Mesendoderm (in vitro differentiated cells): ENCODE measurements at regions not wholly inside any gene's neighbourhood (a gene's known extent, or its start where the extent isn't known, plus 50 kb on each side); places are given as distances from the start of the nearest gene placed in this dataset.

ENCODE experiments used
- DNase-seq: peaks from one replicate; pipeline ENCODE4 v3.0.0; 2013
- H2AK5ac ChIP-seq: 2 replicates; pipeline ENCODE4 v1.6.1; 2013; ENCODE audit warnings: low read length, inconsistent platforms
- H2BK120ac ChIP-seq: 2 replicates; pipeline ENCODE4 v1.6.1; 2013; ENCODE audit warnings: low read depth, mild to moderate bottlenecking, low read length, moderate library complexity, mixed read lengths
- H2BK15ac ChIP-seq: replicated peaks from 2 replicates; pipeline ENCODE4 v1.6.1; 2013; ENCODE audit warnings: low read depth, mild to moderate bottlenecking, moderate library complexity
- H2BK5ac ChIP-seq: 2 replicates; pipeline ENCODE4 v1.6.1; 2013; ENCODE audit warnings: low read length, inconsistent platforms
- H3K18ac ChIP-seq: 2 replicates; pipeline ENCODE4 v1.6.1; 2013; ENCODE audit warnings: mild to moderate bottlenecking, low read length, mixed read lengths
- H3K23ac ChIP-seq: one replicate; pipeline ENCODE4 v1.6.1; 2013; ENCODE audit warnings: low read length
- H3K27ac ChIP-seq: 2 replicates; pipeline ENCODE4 v1.5.1; 2013; ENCODE audit warnings: low read depth, mild to moderate bottlenecking, inconsistent platforms, low read length, moderate library complexity
- H3K27me3 ChIP-seq: 2 replicates; pipeline ENCODE4 v1.6.1; 2013; ENCODE audit warnings: low read length, control low read depth, mild to moderate bottlenecking, inconsistent platforms; ENCODE audit not compliant: insufficient read depth, poor library complexity
- H3K36me3 ChIP-seq: 2 replicates; pipeline ENCODE4 v1.6.1; 2013; ENCODE audit warnings: low read length, inconsistent platforms; ENCODE audit not compliant: control insufficient read depth, insufficient read depth
- H3K4ac ChIP-seq: one replicate; pipeline ENCODE4 v1.6.1; 2013; ENCODE audit warnings: low read depth, mild to moderate bottlenecking, low read length, moderate library complexity
- H3K4me1 ChIP-seq: 2 replicates; pipeline ENCODE4 v1.6.1; 2013; ENCODE audit warnings: low read depth, low read length, inconsistent platforms; ENCODE audit not compliant: control insufficient read depth
- H3K4me2 ChIP-seq: 2 replicates; pipeline ENCODE4 v1.6.1; 2013; ENCODE audit warnings: low read length
- H3K4me3 ChIP-seq: 2 replicates; pipeline ENCODE4 v1.5.1; 2013; ENCODE audit warnings: mild to moderate bottlenecking, low read length
- H3K56ac ChIP-seq: one replicate; pipeline ENCODE4 v1.6.1; 2013; ENCODE audit warnings: low read length
- H3K79me1 ChIP-seq: 2 replicates; pipeline ENCODE4 v1.6.1; 2013; ENCODE audit warnings: low read length, inconsistent platforms
- H3K79me2 ChIP-seq: 2 replicates; pipeline ENCODE4 v1.6.1; 2013; ENCODE audit warnings: mild to moderate bottlenecking, low read length; ENCODE audit not compliant: control insufficient read depth, insufficient read depth
- H3K9ac ChIP-seq: 2 replicates; pipeline ENCODE4 v1.6.1; 2013; ENCODE audit warnings: low read length, inconsistent platforms
- H4K5ac ChIP-seq: one replicate; pipeline ENCODE4 v1.6.1; 2013; ENCODE audit warnings: low read length
- H4K8ac ChIP-seq: one replicate; pipeline ENCODE4 v1.6.1; 2013; ENCODE audit warnings: low read depth, mild to moderate bottlenecking, control low read depth, low read length, moderate library complexity
- WGBS: extraction: QIAGEN DNeasy Blood & Tissue Kit; methylation state at CpG from one replicate; pipeline ENCODE4 v1.1.7; 2013; ENCODE audit warnings: low lambda C conversion rate, missing lambda C conversion rate; ENCODE audit not compliant: insufficient coverage; ENCODE audit errors: extremely low coverage; 5-methylcytosine and 5-hydroxymethylcytosine counted together

DNA sequence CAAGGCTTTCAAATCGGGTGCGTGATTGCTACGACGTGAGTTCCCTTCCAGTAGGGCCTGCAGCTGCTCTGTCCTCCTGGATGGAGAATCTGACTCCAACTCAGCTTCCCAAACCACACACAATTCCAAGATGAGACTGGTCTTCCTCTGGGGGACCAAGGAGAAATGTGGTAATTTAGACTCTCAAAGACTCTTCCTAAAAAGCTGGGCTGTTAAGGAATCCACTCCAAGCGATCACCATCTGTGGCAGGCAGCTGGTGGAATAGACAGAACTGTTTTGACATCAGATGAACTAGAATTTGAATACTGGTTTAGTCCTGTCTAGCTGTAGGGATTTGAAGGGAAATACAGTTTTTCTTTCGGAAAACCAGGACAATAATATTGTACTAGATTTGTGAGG lies 130.7 kb upstream of the KLF4 start:
- Histone ChIP-seq H3K4me2 (no peak overlapping the region), H4K8ac (no peak overlapping the region), H3K23ac (no peak overlapping the region), H3K27ac (no peak overlapping the region), H3K9ac (no peak overlapping the region), H3K4ac (no peak overlapping the region), H3K36me3 (no peaks in the 10 kb centered on the region), H2BK5ac (no peak overlapping the region), H3K56ac (no peak overlapping the region), H3K4me1 (no peaks in the 10 kb centered on the region), H3K79me1 (no peaks in the 10 kb centered on the region), H3K27me3 (no peaks in the 10 kb centered on the region), H3K4me3 (no peak overlapping the region), H2BK120ac (no peak overlapping the region), H2BK15ac (no peak overlapping the region), H2AK5ac (no peak overlapping the region), H4K5ac (no peak overlapping the region), H3K18ac (no peak overlapping the region), H3K79me2 (no peaks in the 10 kb centered on the region)
- no peak for DNase-seq
- no CpG with 5 or more reads among the region's 6 CpGs for whole genome bisulfite sequencing

DNA sequence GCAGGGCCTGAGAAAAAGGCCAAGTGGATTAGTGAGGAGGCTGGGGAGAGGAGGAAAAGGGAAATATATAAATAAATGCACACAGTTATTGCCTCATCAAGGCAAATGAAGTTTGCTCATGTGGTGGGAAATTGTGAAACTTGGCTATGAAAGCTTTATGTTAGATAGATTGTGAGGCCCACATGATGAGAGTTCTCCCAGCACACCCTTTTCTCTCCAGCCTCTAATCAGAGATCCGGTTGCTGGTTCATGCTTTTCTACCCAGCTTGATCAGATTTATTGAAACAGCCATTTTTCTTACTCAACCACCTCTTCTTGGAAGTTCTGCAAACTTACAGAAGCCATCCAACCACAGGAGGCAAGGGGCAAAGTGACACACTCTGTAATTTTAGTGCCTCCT lies 125.8 kb upstream of the KLF4 start:
- Histone ChIP-seq H4K5ac (no peak overlapping the region), H2BK5ac (no peak overlapping the region), H3K4ac (no peak overlapping the region), H3K79me2 (no peaks in the 10 kb centered on the region), H3K27me3 (no peaks in the 10 kb centered on the region), H3K18ac (no peak overlapping the region), H3K4me1 (no peaks in the 10 kb centered on the region), H2BK15ac (no peak overlapping the region), H4K8ac (no peak overlapping the region), H3K56ac (no peak overlapping the region), H3K79me1 (no peaks in the 10 kb centered on the region), H3K4me3 (no peak overlapping the region), H3K27ac (no peak overlapping the region), H3K9ac (no peak overlapping the region), H2BK120ac (no peak overlapping the region), H3K23ac (no peak overlapping the region), H2AK5ac (no peak overlapping the region), H3K36me3 (no peaks in the 10 kb centered on the region), H3K4me2 (no peak overlapping the region)
- DNase-seq: no peak
- WGBS: no CpG with 5 or more reads among the region's 1 CpG

DNA sequence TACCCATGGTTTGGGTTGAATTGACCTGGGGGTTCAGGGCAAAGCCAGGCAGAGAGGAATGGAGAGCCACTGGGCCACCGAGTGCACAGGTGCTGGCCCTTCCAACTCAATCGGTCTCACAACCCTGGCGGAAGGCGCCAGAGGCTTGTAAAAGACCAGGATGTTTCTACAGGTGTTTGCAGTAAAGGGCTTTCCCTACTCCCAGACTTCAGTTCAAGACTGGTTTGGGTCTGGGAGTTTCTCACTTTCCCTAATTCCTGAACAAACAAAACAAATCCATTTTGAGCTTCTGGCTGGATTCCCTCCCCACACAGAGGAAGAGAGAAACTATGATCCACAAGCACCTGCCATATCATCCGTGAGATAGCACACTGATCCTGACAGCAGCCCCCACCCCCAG lies 125.2 kb upstream of the KLF4 start:
- Histone ChIP-seq H3K4me3 (no peak overlapping the region), H3K4me2 (no peak overlapping the region), H2BK120ac (no peak overlapping the region), H2AK5ac (no peak overlapping the region), H3K4me1 (no peaks in the 10 kb centered on the region), H3K9ac (no peak overlapping the region), H3K56ac (no peak overlapping the region), H3K27me3 (no peaks in the 10 kb centered on the region), H4K8ac (no peak overlapping the region), H3K79me2 (no peaks in the 10 kb centered on the region), H3K18ac (no peak overlapping the region), H3K23ac (no peak overlapping the region), H2BK5ac (no peak overlapping the region), H3K4ac (no peak overlapping the region), H3K79me1 (no peaks in the 10 kb centered on the region), H2BK15ac (no peak overlapping the region), H4K5ac (no peak overlapping the region), H3K27ac (no peak overlapping the region), H3K36me3 (no peaks in the 10 kb centered on the region)
- WGBS: no CpG with 5 or more reads among the region's 5 CpGs
- DNase-seq: no peak

DNA sequence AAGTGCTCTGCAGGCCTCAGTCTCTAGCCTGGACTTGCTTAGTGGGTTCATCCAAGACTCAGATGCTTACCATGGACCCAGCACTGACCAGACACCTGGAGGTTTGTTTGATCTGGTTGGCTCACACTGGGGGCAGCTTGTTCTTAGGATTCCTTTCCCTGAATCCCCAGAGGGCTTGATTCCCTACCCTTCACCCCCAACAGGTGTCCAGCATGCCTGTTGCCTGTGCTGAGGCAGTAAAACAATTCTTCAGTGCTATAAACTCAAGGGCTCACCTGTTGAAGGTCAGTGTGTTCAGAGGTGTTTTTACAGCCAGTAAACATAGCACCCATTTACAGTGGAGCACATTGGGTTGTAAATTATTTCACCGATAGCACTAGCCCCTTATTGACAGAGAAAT lies 123.8 kb upstream of the KLF4 start:
- Histone ChIP-seq H3K27me3 (no peaks in the 10 kb centered on the region), H2BK5ac (no peak overlapping the region), H3K18ac (no peak overlapping the region), H3K79me1 (no peaks in the 10 kb centered on the region), H4K8ac (no peak overlapping the region), H3K27ac (no peak overlapping the region), H3K4me2 (no peak overlapping the region), H4K5ac (no peak overlapping the region), H2BK120ac (no peak overlapping the region), H3K4me3 (no peak overlapping the region), H3K79me2 (no peaks in the 10 kb centered on the region), H3K56ac (no peak overlapping the region), H3K36me3 (no peaks in the 10 kb centered on the region), H3K9ac (no peak overlapping the region), H3K4ac (no peak overlapping the region), H3K4me1 (no peaks in the 10 kb centered on the region), H3K23ac (no peak overlapping the region), H2BK15ac (no peak overlapping the region), H2AK5ac (no peak overlapping the region)
- no peak for DNase-seq
- no CpG with 5 or more reads among the region's 1 CpG for WGBS

DNA sequence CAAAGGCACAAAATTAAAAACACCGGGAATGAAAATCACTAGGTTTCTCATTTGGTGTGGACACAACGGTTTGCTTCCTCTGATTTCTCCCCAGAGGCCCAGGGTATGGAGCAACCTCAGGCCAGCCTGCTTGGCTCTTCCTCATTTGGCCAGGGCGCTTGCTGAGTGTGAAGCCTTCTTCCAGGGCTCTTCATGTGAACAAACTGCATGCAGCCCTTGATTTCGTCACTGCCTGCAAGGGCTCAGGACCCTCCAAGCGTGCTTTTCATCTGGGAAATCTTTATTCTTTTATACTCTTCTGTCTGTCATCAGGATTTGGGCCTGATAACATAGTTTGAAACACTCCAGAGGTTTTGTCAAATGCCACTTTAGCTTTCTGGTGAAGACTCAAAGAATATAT lies 122.6 kb upstream of the KLF4 start:
- Histone ChIP-seq H3K9ac (no peak overlapping the region), H3K79me2 (no peaks in the 10 kb centered on the region), H3K56ac (no peak overlapping the region), H3K27me3 (no peaks in the 10 kb centered on the region), H3K4ac (no peak overlapping the region), H2BK5ac (no peak overlapping the region), H2BK120ac (no peak overlapping the region), H3K79me1 (no peaks in the 10 kb centered on the region), H3K4me1 (no peaks in the 10 kb centered on the region), H3K4me3 (no peak overlapping the region), H3K27ac (no peak overlapping the region), H2BK15ac (no peak overlapping the region), H3K36me3 (no peaks in the 10 kb centered on the region), H3K23ac (no peak overlapping the region), H2AK5ac (no peak overlapping the region), H4K8ac (no peak overlapping the region), H3K18ac (no peak overlapping the region), H4K5ac (no peak overlapping the region), H3K4me2 (no peak overlapping the region)
- no peak for DNase-seq
- no CpG with 5 or more reads among the region's 5 CpGs for WGBS

DNA sequence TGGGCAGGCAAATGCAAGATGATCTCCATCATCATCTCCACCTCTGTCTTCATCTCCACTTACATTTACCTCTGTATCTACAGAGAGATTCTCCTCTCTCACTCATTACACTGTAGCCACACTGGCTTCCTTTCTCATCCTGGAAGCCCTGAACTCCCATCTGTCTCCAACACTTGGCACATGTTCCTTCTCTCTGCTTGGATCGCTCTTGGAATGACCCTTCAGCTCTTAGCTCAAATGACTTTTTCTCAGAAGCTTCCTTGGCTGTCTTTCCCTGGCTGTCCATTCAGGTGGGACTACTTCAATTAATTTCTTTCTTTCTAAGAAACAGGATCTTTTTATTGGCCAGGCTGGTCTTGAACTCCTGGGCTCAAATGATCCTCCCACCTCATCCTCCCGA lies 120.0 kb upstream of the KLF4 start:
- Histone ChIP-seq H3K23ac (no peak overlapping the region), H2BK15ac (no peak overlapping the region), H3K9ac (no peak overlapping the region), H3K56ac (no peak overlapping the region), H3K27ac (no peak overlapping the region), H4K5ac (no peak overlapping the region), H3K4me3 (no peak overlapping the region), H3K27me3 (no peaks in the 10 kb centered on the region), H3K4me1 (no peaks in the 10 kb centered on the region), H4K8ac (no peak overlapping the region), H2BK120ac (no peak overlapping the region), H3K4ac (no peak overlapping the region), H3K4me2 (no peak overlapping the region), H3K36me3 (no peaks in the 10 kb centered on the region), H3K79me2 (no peaks in the 10 kb centered on the region), H2AK5ac (no peak overlapping the region), H3K79me1 (no peaks in the 10 kb centered on the region), H3K18ac (no peak overlapping the region), H2BK5ac (no peak overlapping the region)
- no CpG with 5 or more reads among the region's 2 CpGs for WGBS
- DNase-seq: no peak
